Cardiac septum (tissue), 1 donor: ENCODE measurements at regions not wholly inside any gene's neighbourhood (a gene's known extent, or its start where the extent isn't known, plus 50 kb on each side); places are given as distances from the start of the nearest gene placed in this dataset.
"Not testable (repeated sequence)": the region's sequence is repeated elsewhere in the genome, so short reads cannot be mapped to it uniquely, and the experiment has no call there.

ENCODE experiments used
- DNase-seq: peaks from one replicate; pipeline ENCODE4 v3.0.0-alpha.2; 2020; ENCODE audit warnings: low spot score
- intact Hi-C: fragments of 100-400 bp; cut with DNase I; formaldehyde crosslinking; loops from one replicate; pipeline ENCODE4 v1.14.0; 2022
- donor health status: DM: no; HTN: no; CAD: no.

DNA sequence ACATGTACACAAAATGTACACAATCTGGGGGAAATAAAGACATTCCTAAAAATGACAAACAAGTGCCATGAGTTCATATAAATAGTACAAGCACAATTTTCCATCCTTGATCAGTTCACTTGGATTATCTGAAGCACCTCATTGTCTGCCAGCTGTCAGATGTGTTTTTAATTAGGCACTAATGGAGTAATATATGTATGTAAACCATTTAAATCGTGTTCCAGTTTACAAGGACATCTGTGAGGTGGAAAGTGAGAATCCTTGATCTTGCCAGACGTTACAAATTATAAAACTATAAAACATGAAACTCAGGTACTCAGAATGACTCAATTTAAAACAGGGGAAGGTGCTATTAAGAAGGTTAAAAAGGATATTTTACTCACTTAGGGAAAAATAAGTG, 1312.2 kb downstream of the PLA2G4A start:
- intact Hi-C loops = no loop called here
- DNase-seq = no peak

DNA sequence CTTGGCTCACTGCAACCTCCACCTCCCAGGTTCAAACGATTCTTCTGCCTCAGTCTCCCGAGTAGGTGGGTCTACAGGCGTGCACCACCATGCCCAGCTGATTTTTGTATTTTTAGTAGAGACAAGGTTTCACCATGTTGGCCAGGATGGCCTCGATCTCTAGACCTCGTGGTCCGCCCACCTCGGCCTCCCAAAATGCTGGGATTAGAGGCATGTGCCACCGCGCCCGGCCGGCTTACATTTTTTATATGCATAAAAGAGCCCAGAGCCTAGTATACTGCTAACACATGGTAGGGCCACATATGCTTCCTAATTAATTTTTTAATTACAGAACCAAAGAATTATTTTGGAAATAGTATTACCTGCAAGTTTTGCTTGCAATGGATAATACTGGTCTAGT, 1325.4 kb downstream of the PLA2G4A start:
- intact Hi-C loops = no loop called here
- no peak for DNase-seq

DNA sequence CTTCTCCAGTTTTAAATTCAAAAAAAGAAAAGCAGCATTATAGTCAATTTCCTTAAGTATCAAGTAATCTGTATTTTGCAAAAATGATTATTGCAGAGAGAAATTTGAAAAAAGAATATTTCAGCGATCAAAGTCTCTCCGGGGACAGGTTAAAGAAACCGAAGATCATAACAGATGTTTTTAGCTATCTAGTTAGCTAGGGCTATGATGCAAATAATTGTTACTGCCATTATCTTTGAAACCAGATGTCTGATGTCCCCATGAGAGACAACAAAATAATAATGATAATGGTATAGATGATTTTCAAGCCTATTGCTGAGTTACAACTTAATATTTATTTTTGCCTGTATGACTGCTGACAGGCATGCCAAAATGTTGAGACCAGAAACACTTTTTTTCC, 1326.0 kb downstream of the PLA2G4A start:
- intact Hi-C loops = no loop called here
- no peak for DNase-seq

DNA sequence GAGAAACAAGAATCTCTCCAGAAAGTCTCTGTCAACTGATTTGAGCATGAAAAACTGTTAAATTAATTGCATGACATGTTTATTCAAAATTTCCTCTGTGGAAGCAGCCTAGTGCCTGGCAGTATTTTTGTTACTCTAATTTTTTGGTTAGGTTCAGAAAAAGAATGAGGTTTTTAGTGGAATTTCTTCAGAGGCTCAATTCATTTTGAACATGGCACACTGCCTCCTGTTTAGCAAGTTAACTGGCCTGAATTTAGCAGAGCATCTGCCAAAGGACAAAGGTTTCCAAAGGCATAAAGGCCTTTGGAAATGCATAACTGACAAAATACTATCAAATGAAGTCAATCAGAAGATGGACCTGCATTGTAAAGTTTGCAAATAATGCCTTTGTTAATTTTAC, 1326.5 kb downstream of the PLA2G4A start:
- intact Hi-C loops = no loop called here
- DNase-seq = no peak

DNA sequence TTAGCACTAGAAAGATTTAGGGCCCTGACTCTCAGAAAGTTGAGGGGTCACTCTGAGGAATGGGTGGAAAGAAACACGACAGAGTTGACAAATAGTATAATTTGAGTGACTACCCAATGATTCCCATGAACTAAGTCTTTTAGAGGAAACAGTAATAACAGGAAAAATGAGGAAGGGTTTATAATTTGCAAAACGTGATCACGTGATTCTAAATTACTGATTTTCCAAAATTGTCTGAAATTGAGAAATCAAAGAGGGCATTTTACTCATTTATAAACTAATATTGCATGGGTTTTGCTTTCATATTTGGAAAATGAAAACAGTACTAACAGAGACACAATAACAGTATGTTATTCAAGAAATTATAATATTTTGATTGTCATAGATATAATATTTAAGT, 1335.7 kb downstream of the PLA2G4A start:
- intact Hi-C loops = no loop called here

DNA sequence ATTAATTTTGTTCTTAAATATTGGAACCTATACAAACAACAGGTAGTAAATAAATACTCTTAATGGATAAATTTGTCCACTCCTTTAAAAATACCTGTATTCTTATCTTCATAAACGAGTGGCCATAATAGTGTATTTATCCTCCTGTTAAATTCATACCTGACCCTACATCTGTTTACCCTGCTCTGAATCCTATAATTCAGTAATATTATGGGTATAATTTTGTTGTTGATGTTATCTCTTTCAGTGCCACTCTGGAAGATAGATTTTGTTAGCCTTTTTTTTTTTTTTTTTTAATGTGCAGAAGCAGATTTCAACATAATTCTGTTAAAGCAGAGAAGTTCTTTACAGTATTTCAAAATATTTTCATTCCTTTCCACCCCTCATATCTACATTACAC, 1337.9 kb downstream of the PLA2G4A start:
- intact Hi-C loops = no loop called here

More for the DNA sequence above, 1335.7 kb downstream of the PLA2G4A start:
- no peak for DNase-seq

DNA sequence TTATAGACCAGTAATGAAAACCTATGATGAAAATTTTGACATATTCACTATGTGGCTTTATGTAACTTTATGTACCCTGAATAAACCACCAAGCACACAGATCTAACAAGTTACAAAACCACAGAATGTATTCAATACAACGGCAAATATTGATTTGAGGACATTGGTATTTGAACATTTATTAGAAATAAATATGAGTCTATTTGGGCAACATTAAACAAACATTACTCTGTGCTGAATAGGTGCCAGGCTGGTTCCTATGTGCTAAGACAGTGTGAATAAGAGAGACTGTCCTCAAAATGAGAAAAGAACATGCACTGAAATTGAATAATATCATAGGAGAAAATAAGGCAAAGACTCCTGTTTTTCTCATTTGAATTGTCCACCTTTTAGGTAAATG, 1341.2 kb downstream of the PLA2G4A start:
- no peak for DNase-seq
- intact Hi-C loops = no loop called here

More for the DNA sequence above, 1337.9 kb downstream of the PLA2G4A start:
- DNase-seq = no peak

DNA sequence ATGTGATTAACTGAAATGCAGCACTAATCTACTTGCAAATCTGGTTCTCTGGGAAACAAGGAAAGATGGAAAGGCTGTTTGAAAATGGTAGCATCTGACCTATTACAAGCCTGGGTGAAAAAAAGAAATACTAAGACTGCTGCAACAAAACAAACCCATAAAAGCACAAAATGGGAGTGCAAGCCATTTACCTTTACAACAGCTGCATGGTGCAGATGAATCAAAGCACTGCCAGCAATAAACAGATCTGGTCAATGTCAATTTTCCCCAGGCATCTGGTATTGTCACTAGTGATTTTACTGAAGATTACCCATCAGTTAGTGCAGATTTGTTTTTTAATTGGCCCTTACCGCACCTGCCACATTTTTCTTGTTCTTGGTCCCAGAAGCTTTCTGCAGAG, 1341.7 kb downstream of the PLA2G4A start:
- intact Hi-C loops = no loop called here
- no peak for DNase-seq

DNA sequence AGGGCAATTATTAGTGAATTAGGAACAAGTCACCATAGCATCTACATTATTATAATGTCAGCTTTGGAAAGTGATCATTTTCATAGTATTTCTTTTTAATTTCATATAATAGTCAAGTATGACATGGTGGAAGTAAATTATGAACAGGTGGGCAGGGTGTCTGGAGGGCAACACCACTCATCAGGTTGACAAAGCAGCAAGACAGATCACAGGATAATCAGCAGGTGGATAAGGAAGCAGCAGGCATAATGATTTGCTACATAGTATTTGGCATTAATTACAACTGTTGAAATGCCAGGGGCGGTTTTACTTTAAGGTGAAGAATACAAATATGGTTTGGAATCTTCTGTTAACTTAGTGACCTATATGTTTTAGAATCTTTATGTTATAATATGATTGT, 1342.2 kb downstream of the PLA2G4A start:
- no peak for DNase-seq
- intact Hi-C loops = no loop called here

DNA sequence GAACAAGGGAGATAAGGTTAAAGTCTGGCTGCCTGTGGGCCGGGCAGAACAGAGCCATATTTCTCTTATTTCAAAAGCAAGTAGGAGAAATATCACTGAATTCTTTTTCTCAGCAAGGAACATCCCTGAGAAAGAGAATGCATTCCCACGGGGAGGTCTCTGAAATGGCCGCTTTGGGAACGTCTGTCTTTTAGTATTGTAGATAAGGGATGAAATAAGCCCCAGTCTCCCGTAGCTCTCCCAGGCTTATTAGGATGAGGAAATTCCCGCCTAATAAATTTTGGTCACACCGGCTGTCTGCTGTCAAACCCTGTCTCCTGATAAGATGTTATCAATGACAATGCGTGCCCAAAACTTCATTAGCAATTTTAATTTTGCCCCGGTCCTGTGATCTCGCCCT, 1353.3 kb downstream of the PLA2G4A start:
- intact Hi-C loops = not testable (repeated sequence)

DNA sequence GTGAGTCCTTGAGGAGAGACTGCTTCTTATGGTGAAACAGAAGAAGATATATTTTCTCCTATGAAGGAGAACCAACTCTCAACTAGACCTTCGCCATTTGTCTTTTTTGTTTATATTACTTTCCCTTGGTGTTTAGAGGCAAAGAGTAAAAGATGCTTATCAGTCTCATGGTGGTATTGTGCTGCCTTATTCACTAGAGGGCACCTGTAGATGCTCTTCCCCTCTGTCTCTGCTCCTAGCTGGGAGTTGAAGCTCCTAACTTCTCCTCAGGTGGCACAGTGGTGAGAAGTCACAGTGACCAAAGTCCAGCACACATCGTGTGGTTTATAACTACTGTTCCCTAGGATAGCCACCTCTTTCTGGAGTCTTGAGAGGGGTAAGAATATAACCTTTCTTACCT, 1359.6 kb downstream of the PLA2G4A start:
- intact Hi-C loops = no loop called here
- DNase-seq = no peak

More for the DNA sequence above, 1353.3 kb downstream of the PLA2G4A start:
- not testable (repeated sequence) for DNase-seq

DNA sequence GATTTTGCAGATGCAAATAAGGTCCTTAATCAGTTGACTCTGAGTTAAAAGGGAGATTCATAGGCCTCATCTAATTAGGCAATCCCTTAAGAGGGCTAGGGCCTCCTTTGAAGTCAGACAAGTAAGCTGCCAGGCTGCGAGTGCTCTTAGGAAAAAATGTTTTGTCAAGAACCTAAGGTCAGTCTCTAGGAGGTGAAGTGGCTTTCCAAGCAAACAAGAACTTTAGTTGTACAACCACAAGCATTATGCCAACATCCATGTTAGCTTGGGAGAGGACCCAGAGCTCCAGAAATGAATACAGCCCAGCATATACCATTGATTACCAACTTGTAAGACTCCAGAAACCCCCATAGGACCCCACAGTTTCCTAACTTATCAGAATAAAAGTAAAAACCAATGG, 1366.2 kb downstream of the PLA2G4A start:
- intact Hi-C loops = no loop called here
- DNase-seq = no peak

DNA sequence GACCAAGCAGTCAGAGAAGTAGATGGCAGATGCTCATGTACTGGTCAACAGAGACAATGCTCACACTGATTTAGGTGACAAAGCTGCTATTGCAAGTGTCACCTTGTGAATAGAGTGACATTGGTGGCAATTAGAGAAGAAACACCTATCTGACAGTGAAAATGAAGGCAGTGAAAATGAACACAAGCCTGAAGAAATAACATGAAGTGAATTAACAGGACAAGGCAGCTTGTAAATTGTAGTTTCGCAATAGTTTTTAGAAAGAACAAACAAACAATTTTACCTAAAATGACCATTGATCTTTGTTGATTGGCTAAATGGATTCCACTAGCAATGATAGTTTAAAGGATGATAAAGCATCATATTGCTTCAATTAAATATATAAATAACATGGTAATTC, 1389.5 kb downstream of the PLA2G4A start:
- no peak for DNase-seq
- intact Hi-C loops = no loop called here

DNA sequence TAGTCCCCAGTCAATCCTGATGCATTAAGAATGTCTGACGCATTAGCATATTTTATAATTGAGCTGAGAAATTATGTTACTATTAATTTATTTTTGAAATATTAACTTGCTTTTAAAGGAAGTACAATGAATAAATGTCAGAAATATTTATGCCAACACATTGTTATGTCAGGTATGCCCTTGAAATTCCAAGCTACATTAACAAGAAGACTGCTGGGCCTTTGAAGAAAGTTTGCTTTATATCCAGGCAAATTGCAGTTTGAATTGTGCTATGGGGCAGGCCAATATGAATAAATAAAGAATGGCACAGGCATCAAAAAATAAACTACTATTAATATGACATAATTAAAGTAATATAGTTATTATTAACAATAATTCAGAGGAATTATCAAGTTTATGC, 1391.3 kb downstream of the PLA2G4A start:
- intact Hi-C loops = no loop called here
- DNase-seq = no peak

DNA sequence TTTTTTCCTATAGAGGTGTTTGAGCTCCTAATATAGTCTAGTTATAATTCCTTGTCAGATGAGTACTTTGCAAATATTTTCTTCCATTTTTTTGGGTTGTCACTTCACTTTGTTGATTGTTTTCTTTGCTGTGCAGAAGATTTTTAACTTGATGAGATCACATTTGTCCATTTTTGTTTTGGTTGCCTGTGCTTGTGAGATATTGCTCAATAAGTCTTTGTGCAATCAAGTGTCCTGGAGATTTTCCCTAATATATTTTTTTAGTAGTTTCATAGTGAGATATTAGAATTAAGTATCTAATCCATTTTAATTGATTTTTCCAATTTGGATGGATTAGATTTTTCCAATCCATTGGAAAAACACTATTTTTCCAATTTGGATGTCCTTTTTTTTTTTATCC, 1395.5 kb downstream of the PLA2G4A start:
- intact Hi-C loops = no loop called here

DNA sequence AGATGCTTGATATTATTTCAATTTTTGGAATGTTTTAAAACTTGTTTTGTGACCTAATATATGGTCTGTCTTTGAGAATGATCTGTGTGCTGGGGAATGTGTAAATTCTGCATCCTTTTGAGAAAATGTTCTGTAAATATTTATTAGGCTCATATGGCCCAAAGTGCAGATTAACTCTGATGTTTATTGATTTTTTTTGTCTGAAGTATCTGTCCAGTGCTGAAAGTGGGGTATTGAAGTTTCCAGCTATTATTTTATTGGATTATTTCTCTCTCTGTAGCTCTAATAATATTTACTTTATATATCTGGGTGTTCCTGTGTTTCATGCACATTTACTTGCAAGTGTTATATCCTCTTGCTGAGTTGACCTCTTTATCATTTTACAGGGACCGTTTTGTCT, 1397.2 kb downstream of the PLA2G4A start:
- intact Hi-C loops = no loop called here
- no peak for DNase-seq

More for the DNA sequence above, 1395.5 kb downstream of the PLA2G4A start:
- DNase-seq = no peak

DNA sequence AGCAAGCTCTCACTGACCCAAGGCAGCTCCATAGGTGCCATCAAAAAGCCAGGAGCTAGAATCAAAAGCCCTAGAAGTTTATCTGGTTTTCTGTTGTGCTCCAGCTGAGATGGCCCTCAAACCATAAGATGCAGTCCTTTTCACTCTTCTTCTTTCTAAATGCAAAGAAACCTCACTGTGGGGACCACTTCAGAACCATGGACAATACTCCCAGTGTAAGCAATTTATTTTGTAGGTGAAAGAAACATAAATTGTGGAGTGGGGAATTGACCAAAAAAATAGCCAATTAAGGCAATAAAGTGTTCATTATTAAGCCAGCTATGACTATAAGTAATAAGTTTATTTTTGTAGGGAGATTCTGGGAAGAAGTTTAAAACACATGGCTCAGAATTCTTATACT, 1399.9 kb downstream of the PLA2G4A start:
- DNase-seq = no peak
- intact Hi-C loops = no loop called here

DNA sequence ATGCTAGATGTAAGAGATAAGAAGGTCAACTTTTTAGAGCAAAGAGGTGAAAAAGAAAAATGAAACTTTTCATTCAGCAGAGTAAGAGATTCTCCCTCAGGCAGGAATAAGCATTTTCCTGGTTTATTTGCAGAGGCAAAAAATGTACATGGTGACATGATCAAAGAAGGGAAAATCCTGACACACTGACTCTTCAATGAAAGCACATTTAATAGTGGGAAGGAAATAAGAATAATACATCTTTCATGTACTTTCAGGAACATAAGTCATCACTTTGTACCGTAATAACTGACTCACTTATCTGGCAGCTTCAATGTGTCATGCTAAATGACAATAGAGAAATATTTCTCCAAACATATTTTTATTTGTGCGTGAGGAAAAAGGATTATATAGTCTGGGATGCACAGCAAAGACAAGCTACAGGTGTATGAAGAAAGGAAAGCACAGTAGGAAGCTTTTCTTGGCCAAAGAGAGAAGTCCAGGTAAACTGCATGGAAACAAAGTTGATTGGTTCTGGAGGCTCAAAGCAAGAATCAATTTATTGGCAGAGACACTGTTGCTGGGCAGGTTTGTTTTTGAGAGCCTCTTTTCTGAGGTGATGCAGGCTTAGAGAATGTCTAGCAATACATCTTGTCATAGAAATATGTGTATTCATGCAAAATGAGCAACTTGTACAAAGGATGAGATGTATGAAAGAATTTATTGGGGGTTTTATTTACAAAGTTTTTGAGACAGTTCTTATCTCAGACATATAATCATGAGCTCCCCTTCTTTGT, 1409.0 kb downstream of the PLA2G4A start:
- intact Hi-C loops = no loop called here
- DNase-seq = no peak

DNA sequence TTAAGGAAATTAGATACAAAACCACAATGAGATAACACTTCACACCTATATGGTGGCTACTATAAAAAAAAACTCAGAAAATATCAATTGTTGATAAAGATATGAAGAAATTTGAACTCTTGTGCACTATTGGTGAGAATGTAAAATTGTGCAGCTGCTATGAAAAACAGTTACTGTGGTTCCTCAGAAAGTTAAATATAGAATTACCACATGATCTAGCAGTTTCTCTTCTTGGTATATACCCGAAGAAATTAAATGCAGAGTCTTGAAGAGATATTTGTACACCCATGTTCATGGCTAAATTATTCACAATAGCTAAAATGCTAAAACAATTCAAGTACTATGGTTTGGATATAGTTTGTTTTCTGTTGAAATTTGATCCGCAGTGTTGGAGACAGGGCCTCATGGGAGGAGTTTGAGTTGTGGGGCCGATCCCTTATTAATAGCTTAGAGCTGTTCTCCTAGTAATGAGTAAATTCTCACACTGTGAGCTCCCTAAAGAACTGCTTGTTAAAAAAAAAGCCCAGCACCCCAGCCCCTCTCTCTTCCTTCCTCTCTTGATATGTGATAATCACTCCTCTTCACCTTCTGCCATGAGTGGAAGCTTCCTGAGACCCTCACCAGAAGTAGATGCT, 1412.1 kb downstream of the PLA2G4A start:
- no peak for DNase-seq
- intact Hi-C loops = no loop called here

DNA sequence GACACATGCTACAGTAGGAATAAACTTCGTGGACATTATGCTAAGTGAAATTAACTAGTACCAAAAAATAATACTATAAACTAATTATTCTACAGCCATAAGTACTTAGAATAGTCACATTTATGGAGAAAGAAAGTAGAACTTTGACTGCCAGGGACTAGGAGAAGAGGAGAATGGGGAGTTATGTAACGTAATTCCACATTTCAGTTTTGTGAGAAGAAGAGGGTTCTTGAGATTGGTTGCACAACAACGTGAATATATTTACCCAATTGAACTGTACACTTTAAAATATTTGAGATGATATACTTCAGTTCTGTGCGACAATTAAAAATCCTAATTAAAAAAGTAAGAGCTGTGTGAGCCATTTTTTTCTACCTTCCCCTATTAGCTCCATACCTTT, 1412.9 kb downstream of the PLA2G4A start:
- intact Hi-C loops = no loop called here
- no peak for DNase-seq

DNA sequence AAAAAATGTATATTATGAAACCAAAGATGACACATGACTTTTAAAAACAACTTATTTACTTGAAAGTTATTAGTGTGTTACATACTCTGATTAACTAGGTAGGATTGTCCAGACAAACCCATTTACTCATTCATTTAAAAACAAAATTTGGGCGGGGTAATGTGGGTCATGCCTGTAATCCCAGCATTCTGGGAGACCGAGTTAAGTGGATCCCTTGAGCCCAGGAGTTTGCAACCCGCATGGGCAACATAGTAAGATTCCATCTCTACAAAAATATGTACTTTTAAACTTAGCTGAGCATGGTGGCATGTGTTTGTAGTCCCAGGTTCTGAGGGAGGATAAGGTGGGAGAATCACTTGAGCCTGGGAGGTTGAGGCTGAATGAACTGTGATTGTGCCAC, 1414.7 kb downstream of the PLA2G4A start:
- intact Hi-C loops = no loop called here
- DNase-seq = no peak
